AG04450 (cell line): ENCODE measurements at regions not wholly inside any gene's neighbourhood (a gene's known extent, or its start where the extent isn't known, plus 50 kb on each side); places are given as distances from the start of the nearest gene placed in this dataset.

Experiments used
- CTCF ChIA-PET: fragments of 300-600, 350-600 bp; formaldehyde crosslinking; extraction: SDS; loops from one replicate; lab custom pipeline; 2022; ENCODE audit warnings: antibody characterized with exemption, inconsistent platforms; lab: Charles Lee
- POLR2A ChIA-PET: fragments of 350-600 bp; formaldehyde crosslinking; extraction: SDS; loops from one replicate; lab custom pipeline; 2021; ENCODE audit warnings: antibody characterized with exemption, inconsistent platforms; lab: Yijun Ruan, JAX
- DNase-seq: peaks from one replicate; pipeline ENCODE4 v3.0.0-alpha.2; 2011; ENCODE audit warnings: low read depth, low spot score
- H3K27ac ChIP-seq: one replicate; pipeline ENCODE4 v1.5.1; 2012; ENCODE audit warnings: low read depth, low read length, control low read depth
- H3K27me3 ChIP-seq: one replicate; pipeline ENCODE4 v1.6.0; 2012; ENCODE audit warnings: low read length; ENCODE audit not compliant: control insufficient read depth, insufficient read depth
- H3K4me3 ChIP-seq: 2 replicates; pipeline ENCODE4 v1.5.1; 2011; ENCODE audit warnings: mild to moderate bottlenecking, low read depth, low read length, control low read depth
- H3K9me3 ChIP-seq: 2 replicates; pipeline ENCODE4 v1.5.1; 2012; ENCODE audit warnings: low read length; ENCODE audit not compliant: control insufficient read depth, insufficient read depth
- CTCF ChIP-seq: IDR thresholded peaks from 2 replicates; pipeline ENCODE4 v1.5.1; 2011; ENCODE audit warnings: low read depth, low read length, control low read depth, inconsistent platforms

DNA sequence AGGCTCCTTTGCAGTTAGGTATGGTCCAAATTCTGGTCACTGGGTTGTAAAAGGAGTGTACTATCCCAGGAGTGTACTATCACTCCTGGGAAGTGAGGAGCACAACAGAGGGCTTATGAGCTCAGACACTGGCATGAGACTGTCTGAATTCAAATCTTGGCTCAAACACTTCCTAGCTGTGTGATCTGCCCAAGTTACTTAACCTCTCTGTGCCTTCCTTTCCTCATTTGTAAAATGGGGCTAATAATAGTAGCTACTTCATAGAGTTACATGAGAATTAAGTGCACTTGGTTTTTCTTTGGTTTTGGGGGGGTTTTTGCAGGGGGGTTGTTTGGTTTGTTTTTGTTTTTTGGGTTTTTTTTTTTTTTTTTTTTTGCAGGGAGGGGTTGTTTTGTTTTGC is 152.0 kb downstream of the BCOR start:
- Histone ChIP-seq H3K4me3 (no peak overlapping the region), H3K27ac (no peak overlapping the region), H3K9me3 (peaks cover 5% of the 10 kb centered on the region; the same call in 1 of the 2 replicates), H3K27me3 (no peaks in the 10 kb centered on the region)
- CTCF ChIA-PET: no interaction called here
- DNase-seq: no peak
- POLR2A ChIA-PET: no interaction called here
- no peak for TF ChIP-seq CTCF

- peak; percentile 8 for DNase-seq
- ChIA-PET CTCF (no interaction called here), POLR2A (no interaction called here)
- H3K27ac ChIP-seq: no peak overlapping the region
- H3K4me3 ChIP-seq: no peak overlapping the region
- no peak for TF ChIP-seq CTCF
- peaks cover 5% of the 10 kb centered on the region; the same call in 1 of the 2 replicates for H3K9me3 ChIP-seq
- H3K27me3 ChIP-seq: no peaks in the 10 kb centered on the region
Measured at GRCh38 chrX:39946822-39947221, 150.9 kb downstream of the BCOR start.

DNA sequence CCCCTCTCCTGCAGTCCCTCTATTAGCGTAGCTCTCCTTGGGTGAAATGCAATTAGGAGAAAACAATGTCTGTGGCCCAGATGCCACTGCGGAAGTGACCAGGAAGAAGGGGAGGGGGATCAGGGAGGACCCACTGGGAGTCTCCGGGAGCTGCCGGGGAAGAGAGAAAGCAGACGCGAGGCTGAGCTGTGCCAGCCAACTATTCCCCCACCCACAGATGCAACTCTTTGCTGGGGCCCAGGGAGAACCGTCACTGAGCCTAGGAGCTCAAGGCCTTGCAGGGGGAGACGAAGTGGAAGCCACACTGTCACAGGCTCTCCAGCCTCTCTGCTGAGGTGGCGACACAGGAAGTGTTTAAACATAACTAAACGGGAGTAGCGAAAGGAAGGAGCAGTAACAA is 149.2 kb downstream of the BCOR start:
- no peak for TF ChIP-seq CTCF
- Histone ChIP-seq H3K27me3 (no peaks in the 10 kb centered on the region), H3K4me3 (no peak overlapping the region), H3K27ac (no peak overlapping the region), H3K9me3 (no peaks in the 10 kb centered on the region)
- POLR2A ChIA-PET: no interaction called here
- CTCF ChIA-PET: no interaction called here
- no peak for DNase-seq

GRCh38 chrX:39950018-39950688 is 147.6 kb downstream of the BCOR start:
- H3K9me3 ChIP-seq: no peaks in the 10 kb centered on the region
- ChIA-PET POLR2A (no interaction called here), CTCF (no interaction called here)
- H3K27me3 ChIP-seq: no peaks in the 10 kb centered on the region
- TF ChIP-seq CTCF: no peak
- no peak for DNase-seq
- H3K4me3 ChIP-seq: no peak overlapping the region
- no peak overlapping the region for H3K27ac ChIP-seq

GRCh38 chrX:39952989-39953388 is 144.8 kb downstream of the BCOR start:
- no peak for DNase-seq
- no peak overlapping the region for H3K27ac ChIP-seq
- H3K4me3 ChIP-seq: no peak overlapping the region
- CTCF ChIA-PET: no interaction called here
- POLR2A ChIA-PET: no interaction called here
- H3K9me3 ChIP-seq: no peaks in the 10 kb centered on the region
- TF ChIP-seq CTCF: no peak
- H3K27me3 ChIP-seq: no peaks in the 10 kb centered on the region
